ENCODE measurements at regions not wholly inside any gene's neighbourhood (a gene's known extent, or its start where the extent isn't known, plus 50 kb on each side); places are given as distances from the start of the nearest gene placed in this dataset.
"Not testable (repeated sequence)": the region's sequence is repeated elsewhere in the genome, so short reads cannot be mapped to it uniquely, and the experiment has no call there.

DNA sequence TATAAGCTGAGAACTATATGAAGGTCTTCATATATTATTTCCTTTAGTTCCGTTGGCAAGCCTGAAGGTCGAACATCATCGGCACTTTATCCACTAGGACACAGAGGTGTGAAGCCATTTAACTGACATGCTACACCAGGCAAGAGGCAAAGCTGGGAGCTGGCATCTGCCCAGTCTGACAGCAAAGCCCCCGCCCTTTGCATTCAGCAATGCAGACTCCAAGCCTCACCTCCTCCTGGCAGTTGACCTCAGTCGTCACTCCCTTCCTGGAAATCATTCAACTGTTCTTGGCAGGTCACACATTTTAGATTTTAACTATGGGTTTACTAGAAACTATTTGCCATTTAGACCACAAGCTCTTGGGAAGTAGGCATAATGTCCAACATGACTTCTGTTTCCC is 135.8 kb upstream of the FRG1 start:
- no peak for DNase-seq (ENCODE audit: low spot score)
- no peak for TF ChIP-seq CTCF (IDR thresholded peaks at IDR 0.05; ENCODE audit: borderline replicate concordance, control extremely low read depth, extremely low read depth, insufficient read depth, missing control alignments)
- in situ Hi-C loops (cut with MboI; ENCODE audit: low sequenced_read_pairs, unreplicated experiment): no loop called here

- no peak for DNase-seq (ENCODE audit: low spot score)
- no peak for TF ChIP-seq CTCF (IDR thresholded peaks at IDR 0.05; ENCODE audit: borderline replicate concordance, control extremely low read depth, extremely low read depth, insufficient read depth, missing control alignments)
- in situ Hi-C loops (cut with MboI; ENCODE audit: low sequenced_read_pairs, unreplicated experiment): no loop called here
Observed at GRCh38 chr4:189806506-189806905, 134.2 kb upstream of the FRG1 start.

- in situ Hi-C loops (cut with MboI; ENCODE audit: low sequenced_read_pairs, unreplicated experiment): no loop called here
- no peak for DNase-seq (ENCODE audit: low spot score)
- no peak for TF ChIP-seq CTCF (IDR thresholded peaks at IDR 0.05; ENCODE audit: borderline replicate concordance, control extremely low read depth, extremely low read depth, insufficient read depth, missing control alignments)
Observed at GRCh38 chr4:189807031-189807430, 133.6 kb upstream of the FRG1 start.

- no peak for DNase-seq (ENCODE audit: low spot score)
- TF ChIP-seq CTCF (IDR thresholded peaks at IDR 0.05; ENCODE audit: borderline replicate concordance, control extremely low read depth, extremely low read depth, insufficient read depth, missing control alignments): no peak
- in situ Hi-C loops (cut with MboI; ENCODE audit: low sequenced_read_pairs, unreplicated experiment): no loop called here
Observed at GRCh38 chr4:189809241-189809735, 131.4 kb upstream of the FRG1 start.

DNA sequence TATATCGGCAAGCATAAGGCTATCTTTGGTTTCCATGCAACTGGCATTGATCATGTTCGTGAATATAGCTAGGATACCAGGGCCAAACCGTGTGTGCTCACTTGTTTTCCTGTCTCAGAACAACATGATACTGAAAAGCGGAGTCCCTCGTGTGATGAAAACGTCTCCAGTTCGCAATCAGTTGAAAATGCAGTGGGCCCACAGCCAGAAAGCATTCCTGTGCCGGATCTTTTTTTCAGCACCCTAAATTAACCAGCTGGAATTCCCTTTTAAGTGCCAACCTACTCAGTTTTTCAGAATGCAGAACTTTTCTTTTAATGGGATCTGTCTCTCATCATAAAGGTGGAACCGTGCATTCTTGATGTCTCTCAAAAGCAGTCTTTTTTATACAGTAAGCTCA is 130.8 kb upstream of the FRG1 start:
- in situ Hi-C loops (cut with MboI; ENCODE audit: low sequenced_read_pairs, unreplicated experiment): no loop called here

GRCh38 chr4:189810318-189811181 is 130.1 kb upstream of the FRG1 start:
- in situ Hi-C loops (cut with MboI; ENCODE audit: low sequenced_read_pairs, unreplicated experiment); DNase-seq (ENCODE audit: low spot score): not testable (repeated sequence)

More for the DNA sequence above, 130.8 kb upstream of the FRG1 start:
- no peak for DNase-seq (ENCODE audit: low spot score)
- TF ChIP-seq CTCF (IDR thresholded peaks at IDR 0.05; ENCODE audit: borderline replicate concordance, control extremely low read depth, extremely low read depth, insufficient read depth, missing control alignments): no peak

- TF ChIP-seq CTCF (IDR thresholded peaks at IDR 0.05; ENCODE audit: borderline replicate concordance, control extremely low read depth, extremely low read depth, insufficient read depth, missing control alignments): no peak
- DNase-seq (ENCODE audit: low spot score): no peak
- in situ Hi-C loops (cut with MboI; ENCODE audit: low sequenced_read_pairs, unreplicated experiment): no loop called here
Observed at GRCh38 chr4:189815404-189816192, 125.1 kb upstream of the FRG1 start.
